Endothelial cell (in vitro differentiated cells): ENCODE measurements at regions not wholly inside any gene's neighbourhood (a gene's known extent, or its start where the extent isn't known, plus 50 kb on each side); places are given as distances from the start of the nearest gene placed in this dataset.

Experiments used
- DNase-seq: peaks from one replicate; pipeline ENCODE4 v3.0.0; 2021; ENCODE audit warnings: low spot score
- H3K27ac Mint-ChIP-seq: one replicate; pipeline ENCODE4 v1.8.0; 2021; ENCODE audit warnings: mixed read lengths, inconsistent platforms; ENCODE audit not compliant: unreplicated experiment
- H3K27me3 Mint-ChIP-seq: one replicate; pipeline ENCODE4 v1.8.0; 2021; ENCODE audit warnings: mild to moderate bottlenecking, moderate library complexity, mixed read lengths, inconsistent platforms; ENCODE audit not compliant: unreplicated experiment
- H3K36me3 Mint-ChIP-seq: one replicate; pipeline ENCODE4 v1.8.0; 2021; ENCODE audit warnings: mild to moderate bottlenecking, low read depth, mixed read lengths, inconsistent platforms; ENCODE audit not compliant: unreplicated experiment
- H3K4me1 Mint-ChIP-seq: one replicate; pipeline ENCODE4 v1.8.0; 2021; ENCODE audit warnings: mild to moderate bottlenecking, mixed read lengths, inconsistent platforms; ENCODE audit not compliant: unreplicated experiment
- H3K4me3 Mint-ChIP-seq: one replicate; pipeline ENCODE4 v1.8.0; 2021; ENCODE audit warnings: mild to moderate bottlenecking, mixed read lengths, inconsistent platforms; ENCODE audit not compliant: unreplicated experiment
- H3K9me3 Mint-ChIP-seq: one replicate; pipeline ENCODE4 v1.8.0; 2021; ENCODE audit warnings: mixed read lengths, inconsistent platforms; ENCODE audit not compliant: unreplicated experiment
- CTCF ChIP-seq: fragments of 200-600 bp; sonication (generic); IDR thresholded peaks from one replicate; pipeline ENCODE4 v1.5.0; 2021; ENCODE audit warnings: antibody characterized with exemption; ENCODE audit not compliant: unreplicated experiment

DNA sequence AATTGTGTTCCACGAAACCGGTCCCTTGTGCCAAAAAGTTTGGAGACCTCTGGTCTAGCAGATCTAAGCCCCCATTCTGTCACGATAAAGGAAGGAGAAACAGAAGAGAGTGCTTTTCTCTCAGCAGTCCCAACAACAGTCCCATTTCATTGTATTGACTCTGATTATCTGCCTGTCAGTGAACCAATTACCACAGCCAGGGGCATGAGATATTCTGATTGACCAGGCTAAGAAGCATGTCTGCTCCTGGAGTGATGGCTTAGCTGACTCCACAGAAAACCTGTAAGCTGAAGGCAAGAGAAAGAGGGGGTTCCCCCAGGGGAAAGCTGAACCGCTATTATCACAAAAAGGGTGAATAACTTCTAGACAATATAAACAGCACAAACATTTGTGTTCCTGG is 765.4 kb downstream of the SORCS1 start:
- DNase-seq: no peak
- Mint-ChIP-seq H3K9me3 (no peaks in the 10 kb centered on the region), H3K36me3 (no peaks in the 10 kb centered on the region), H3K4me3 (no peak overlapping the region), H3K27ac (no peak overlapping the region), H3K27me3 (no peaks in the 10 kb centered on the region), H3K4me1 (no peaks in the 10 kb centered on the region)
- no peak for TF ChIP-seq CTCF

GRCh38 chr10:106396192-106396591 is 768.3 kb downstream of the SORCS1 start:
- Mint-ChIP-seq H3K4me3 (no peak overlapping the region), H3K9me3 (no peaks in the 10 kb centered on the region), H3K36me3 (no peaks in the 10 kb centered on the region), H3K27me3 (no peaks in the 10 kb centered on the region), H3K27ac (no peak overlapping the region), H3K4me1 (no peaks in the 10 kb centered on the region)
- no peak for DNase-seq
- no peak for TF ChIP-seq CTCF

GRCh38 chr10:106395041-106395749 is 769.3 kb downstream of the SORCS1 start:
- no peaks in the 10 kb centered on the region for H3K36me3 Mint-ChIP-seq
- no peak overlapping the region for H3K4me3 Mint-ChIP-seq
- DNase-seq: no peak
- no peaks in the 10 kb centered on the region for H3K4me1 Mint-ChIP-seq
- H3K27ac Mint-ChIP-seq: no peak overlapping the region
- no peaks in the 10 kb centered on the region for H3K9me3 Mint-ChIP-seq
- H3K27me3 Mint-ChIP-seq: no peaks in the 10 kb centered on the region
- TF ChIP-seq CTCF: no peak

- Mint-ChIP-seq H3K27ac (no peak overlapping the region), H3K27me3 (no peaks in the 10 kb centered on the region), H3K4me1 (no peaks in the 10 kb centered on the region), H3K4me3 (no peak overlapping the region), H3K36me3 (no peaks in the 10 kb centered on the region), H3K9me3 (no peaks in the 10 kb centered on the region)
- no peak for DNase-seq
- no peak for TF ChIP-seq CTCF
Measured at GRCh38 chr10:106392778-106393177, 771.7 kb downstream of the SORCS1 start.

DNA sequence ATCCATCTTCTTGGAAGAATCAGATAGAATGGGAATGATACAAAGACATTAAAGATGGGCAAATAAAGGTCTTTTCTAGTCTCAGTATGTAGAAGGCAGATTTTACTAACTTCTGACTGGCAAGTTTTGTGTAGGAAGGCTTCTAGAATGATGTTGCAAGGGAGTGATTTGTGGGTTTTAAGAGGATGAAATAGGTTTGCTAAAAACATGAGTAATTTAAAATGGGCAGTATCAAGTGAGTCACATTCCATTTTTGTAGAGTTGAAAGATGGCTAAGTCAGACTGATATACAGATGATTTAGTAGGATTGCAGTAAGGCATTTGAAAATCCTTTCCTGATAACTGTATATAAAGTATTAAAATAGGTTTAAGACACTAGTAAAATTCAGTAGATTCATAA is 777.4 kb downstream of the SORCS1 start:
- DNase-seq: no peak
- H3K9me3 Mint-ChIP-seq: no peaks in the 10 kb centered on the region
- no peaks in the 10 kb centered on the region for H3K4me1 Mint-ChIP-seq
- no peak overlapping the region for H3K4me3 Mint-ChIP-seq
- H3K27me3 Mint-ChIP-seq: no peaks in the 10 kb centered on the region
- no peak overlapping the region for H3K27ac Mint-ChIP-seq
- TF ChIP-seq CTCF: no peak
- H3K36me3 Mint-ChIP-seq: no peaks in the 10 kb centered on the region
